Mesothelial cell of epicardium (in vitro differentiated cells): ENCODE measurements at regions not wholly inside any gene's neighbourhood (a gene's known extent, or its start where the extent isn't known, plus 50 kb on each side); places are given as distances from the start of the nearest gene placed in this dataset.

Experiments
- DNase-seq, 2 experiments: peaks; one replicate each; pipeline ENCODE4 v3.0.0; 2021; ENCODE audit warnings: low spot score in 2 of 2; ENCODE audit not compliant: unreplicated experiment in 2 of 2
- H3K27ac Mint-ChIP-seq: 2 replicates; pipeline ENCODE4 v1.8.0; 2021; ENCODE audit warnings: mixed read lengths
- H3K27me3 Mint-ChIP-seq: 2 replicates; pipeline ENCODE4 v1.8.0; 2021; ENCODE audit warnings: low read depth, mixed read lengths
- H3K36me3 Mint-ChIP-seq: 2 replicates; pipeline ENCODE4 v1.8.0; 2021; ENCODE audit warnings: mixed read lengths
- H3K4me1 Mint-ChIP-seq: 2 replicates; pipeline ENCODE4 v1.8.0; 2021; ENCODE audit warnings: mixed read lengths
- H3K4me3 Mint-ChIP-seq: 2 replicates; pipeline ENCODE4 v1.8.0; 2021; ENCODE audit warnings: mild to moderate bottlenecking, moderate library complexity, mixed read lengths
- H3K9me3 Mint-ChIP-seq: 2 replicates; pipeline ENCODE4 v1.8.0; 2021; ENCODE audit warnings: mixed read lengths
- TF ChIP-seq, protein P1 (sequence below): fragments of 200-600 bp; sonication (generic); IDR thresholded peaks from one replicate; pipeline ENCODE4 v1.5.0; 2021; ENCODE audit warnings: antibody characterized with exemption; ENCODE audit not compliant: unreplicated experiment

DNA sequence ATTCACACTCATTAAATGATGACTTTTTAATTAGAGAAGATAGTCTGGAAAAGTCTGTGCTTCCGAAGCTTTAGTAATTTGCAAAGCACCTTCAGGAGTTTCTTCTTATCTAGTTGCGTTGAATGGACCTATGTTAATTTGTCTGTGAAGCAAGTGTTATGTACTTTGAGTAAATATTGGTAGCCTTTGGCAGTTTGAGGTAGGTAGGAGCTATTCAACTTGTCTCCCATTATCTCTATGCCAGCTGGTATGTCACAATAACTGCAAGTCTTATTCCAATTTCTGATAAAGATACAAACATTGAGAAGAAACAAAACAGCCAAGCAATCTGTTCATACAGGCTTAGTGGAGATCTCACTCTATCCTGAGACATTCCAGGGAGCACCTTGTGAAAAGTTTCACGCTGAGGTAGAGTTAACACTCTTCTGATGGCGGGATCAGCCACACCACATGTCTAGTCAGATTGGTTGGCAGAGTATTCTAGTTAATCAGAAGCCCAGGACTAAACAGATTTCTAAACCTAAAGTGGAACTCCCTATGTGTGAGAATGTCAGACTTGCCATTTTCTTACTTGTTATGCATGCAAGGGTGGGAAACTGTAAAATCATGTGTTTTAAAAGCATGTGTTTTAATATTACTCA is 219.8 kb upstream of the MANEA start:
- no peak for DNase-seq
- Mint-ChIP-seq H3K9me3 (no peaks in the 10 kb centered on the region), H3K27ac (no peak overlapping the region)

DNA sequence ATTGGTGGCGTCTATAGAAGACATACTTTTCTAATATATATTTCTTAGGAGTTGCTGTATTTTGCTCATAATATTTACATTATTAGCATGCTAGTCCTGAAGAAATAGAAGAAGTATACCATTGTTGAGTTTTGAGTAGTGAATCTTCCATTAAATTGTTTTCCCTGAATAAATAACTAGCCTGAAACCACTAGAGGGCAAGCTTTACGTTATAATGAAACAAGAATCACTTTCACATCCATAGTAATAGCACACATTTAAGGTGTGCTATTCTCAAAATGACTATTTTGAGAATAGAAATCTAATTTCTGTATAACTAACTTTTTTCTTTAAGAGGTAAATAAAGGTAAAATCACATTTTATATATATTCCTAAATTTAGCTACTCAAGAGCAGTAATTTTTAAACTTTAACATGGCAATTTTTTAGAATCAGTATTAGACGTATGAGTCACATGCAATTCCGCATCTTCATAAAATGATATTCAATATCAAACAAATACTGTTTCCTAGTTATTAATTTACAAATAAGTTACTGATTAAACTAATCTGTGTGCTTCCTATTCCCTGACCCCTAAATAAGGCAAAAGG is 213.2 kb upstream of the MANEA start:
- Mint-ChIP-seq H3K4me1 (peaks cover 4% of the 10 kb centered on the region), H3K27ac (no peak overlapping the region), H3K4me3 (no peak overlapping the region), H3K36me3 (no peaks in the 10 kb centered on the region), H3K9me3 (no peaks in the 10 kb centered on the region), H3K27me3 (no peaks in the 10 kb centered on the region)
- TF ChIP-seq, protein P1, sequence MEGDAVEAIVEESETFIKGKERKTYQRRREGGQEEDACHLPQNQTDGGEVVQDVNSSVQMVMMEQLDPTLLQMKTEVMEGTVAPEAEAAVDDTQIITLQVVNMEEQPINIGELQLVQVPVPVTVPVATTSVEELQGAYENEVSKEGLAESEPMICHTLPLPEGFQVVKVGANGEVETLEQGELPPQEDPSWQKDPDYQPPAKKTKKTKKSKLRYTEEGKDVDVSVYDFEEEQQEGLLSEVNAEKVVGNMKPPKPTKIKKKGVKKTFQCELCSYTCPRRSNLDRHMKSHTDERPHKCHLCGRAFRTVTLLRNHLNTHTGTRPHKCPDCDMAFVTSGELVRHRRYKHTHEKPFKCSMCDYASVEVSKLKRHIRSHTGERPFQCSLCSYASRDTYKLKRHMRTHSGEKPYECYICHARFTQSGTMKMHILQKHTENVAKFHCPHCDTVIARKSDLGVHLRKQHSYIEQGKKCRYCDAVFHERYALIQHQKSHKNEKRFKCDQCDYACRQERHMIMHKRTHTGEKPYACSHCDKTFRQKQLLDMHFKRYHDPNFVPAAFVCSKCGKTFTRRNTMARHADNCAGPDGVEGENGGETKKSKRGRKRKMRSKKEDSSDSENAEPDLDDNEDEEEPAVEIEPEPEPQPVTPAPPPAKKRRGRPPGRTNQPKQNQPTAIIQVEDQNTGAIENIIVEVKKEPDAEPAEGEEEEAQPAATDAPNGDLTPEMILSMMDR, result peak; percentile 43
- DNase-seq, result no peak

More for the DNA sequence above, 219.8 kb upstream of the MANEA start:
- TF ChIP-seq, protein P1, result no peak
- H3K4me1 Mint-ChIP-seq, result peaks cover 1% of the 10 kb centered on the region
- no peaks in the 10 kb centered on the region for H3K27me3 Mint-ChIP-seq
- H3K4me3 Mint-ChIP-seq, result no peak overlapping the region
- H3K36me3 Mint-ChIP-seq, result no peaks in the 10 kb centered on the region

DNA sequence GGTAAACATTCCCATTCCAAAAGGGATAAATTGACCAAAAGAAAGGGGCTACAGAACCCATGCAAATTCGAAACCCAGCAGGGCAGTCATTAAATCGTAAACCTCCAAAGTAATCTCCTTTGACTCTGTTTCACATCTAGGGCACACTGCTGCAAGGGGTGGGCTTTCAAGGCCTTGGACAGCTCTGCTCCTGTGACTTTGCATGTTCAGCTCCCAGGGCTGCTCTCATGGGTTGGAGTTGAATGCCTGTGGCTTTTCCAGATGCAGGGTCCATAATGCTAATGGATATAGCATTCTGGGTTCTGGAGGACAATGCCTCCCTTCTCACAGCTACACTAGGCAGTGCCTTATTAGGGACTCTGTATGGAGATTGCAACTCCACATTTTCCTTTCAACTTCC is 211.9 kb upstream of the MANEA start:
- DNase-seq, result no peak
- Mint-ChIP-seq H3K27me3 (no peaks in the 10 kb centered on the region), H3K4me1 (peaks cover 4% of the 10 kb centered on the region), H3K27ac (no peak overlapping the region), H3K36me3 (no peaks in the 10 kb centered on the region), H3K4me3 (no peak overlapping the region), H3K9me3 (no peaks in the 10 kb centered on the region)
- TF ChIP-seq, protein P1, result no peak

DNA sequence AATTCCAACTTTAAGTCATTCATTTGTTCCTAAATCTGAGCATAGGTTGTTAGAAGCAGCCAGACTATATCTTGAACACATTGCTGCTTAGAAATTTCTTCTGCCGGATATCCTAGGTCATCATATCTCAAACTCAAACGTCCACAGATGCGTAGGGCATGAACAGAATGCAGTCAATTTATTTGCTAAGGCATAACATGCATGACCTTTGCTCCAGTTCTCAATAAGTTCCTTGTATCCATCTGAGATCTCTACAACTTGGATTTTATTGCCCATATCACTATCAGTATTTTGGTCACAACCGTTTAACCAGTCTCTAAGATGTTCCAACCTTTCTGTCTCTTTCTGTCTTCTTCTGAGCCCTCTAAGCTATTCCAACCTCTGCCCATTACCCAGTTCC is 210.9 kb upstream of the MANEA start:
- Mint-ChIP-seq H3K27ac (no peak overlapping the region), H3K9me3 (no peaks in the 10 kb centered on the region), H3K27me3 (no peaks in the 10 kb centered on the region), H3K36me3 (no peaks in the 10 kb centered on the region), H3K4me3 (no peak overlapping the region), H3K4me1 (peaks cover 4% of the 10 kb centered on the region)
- DNase-seq, result no peak
- TF ChIP-seq, protein P1, result no peak

DNA sequence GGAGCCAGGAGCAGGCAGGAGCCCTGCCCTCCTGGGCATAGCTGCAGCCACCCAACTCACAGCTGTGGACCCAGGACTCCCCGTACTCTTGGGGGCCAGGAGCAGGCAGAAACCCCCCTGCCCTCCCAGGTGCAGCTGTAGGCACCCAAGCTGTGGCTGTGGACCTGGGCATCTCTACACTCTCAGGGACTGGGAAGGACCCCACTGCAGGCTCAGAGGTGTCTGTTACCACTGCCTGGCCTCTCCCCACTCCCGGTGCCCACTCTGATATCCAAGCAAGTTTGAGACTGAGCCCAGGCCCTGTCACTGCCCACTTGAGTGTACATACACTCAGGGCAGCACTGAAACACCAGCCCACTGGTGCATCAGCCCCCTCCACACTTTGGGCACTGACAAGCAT is 193.5 kb upstream of the MANEA start:
- Mint-ChIP-seq H3K27ac (no peak overlapping the region), H3K27me3 (no peaks in the 10 kb centered on the region), H3K9me3 (peaks cover 13% of the 10 kb centered on the region), H3K4me3 (no peak overlapping the region), H3K36me3 (no peaks in the 10 kb centered on the region), H3K4me1 (no peaks in the 10 kb centered on the region)
- TF ChIP-seq, protein P1, result no peak
- no peak for DNase-seq

GRCh38 chr6:95384988-95385387 is 192.3 kb upstream of the MANEA start:
- peaks cover 2% of the 10 kb centered on the region for H3K9me3 Mint-ChIP-seq
- no peaks in the 10 kb centered on the region for H3K27me3 Mint-ChIP-seq
- DNase-seq, result no peak
- TF ChIP-seq, protein P1, result no peak
- H3K27ac Mint-ChIP-seq, result no peak overlapping the region
- no peaks in the 10 kb centered on the region for H3K4me1 Mint-ChIP-seq
- no peaks in the 10 kb centered on the region for H3K36me3 Mint-ChIP-seq
- H3K4me3 Mint-ChIP-seq, result no peak overlapping the region
